ENCODE measurements at regions not wholly inside any gene's neighbourhood (a gene's known extent, or its start where the extent isn't known, plus 50 kb on each side); places are given as distances from the start of the nearest gene placed in this dataset.

DNA sequence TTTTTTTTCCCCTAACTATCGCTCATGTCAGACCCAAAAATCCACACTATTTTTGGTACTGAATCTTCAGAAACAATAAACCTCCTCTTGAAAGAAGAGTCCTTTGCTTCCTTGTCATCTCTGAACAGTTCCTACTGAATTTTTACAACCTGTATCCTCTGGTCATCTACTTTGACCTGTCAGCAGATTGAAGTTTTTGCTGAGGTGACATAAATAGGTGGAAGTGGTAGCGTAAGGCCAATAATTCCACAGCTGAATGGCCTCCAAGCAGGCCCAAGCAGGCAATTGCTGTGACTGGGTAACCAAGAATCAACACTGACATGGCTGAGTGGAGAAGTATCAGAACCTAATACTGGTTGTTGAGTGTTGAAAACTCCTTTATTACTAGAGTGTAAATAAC, 117.4 kb upstream of the MAGI2 start:
- no peak for DNase-seq (ENCODE audit: low read depth)
- TF ChIP-seq, protein P1, sequence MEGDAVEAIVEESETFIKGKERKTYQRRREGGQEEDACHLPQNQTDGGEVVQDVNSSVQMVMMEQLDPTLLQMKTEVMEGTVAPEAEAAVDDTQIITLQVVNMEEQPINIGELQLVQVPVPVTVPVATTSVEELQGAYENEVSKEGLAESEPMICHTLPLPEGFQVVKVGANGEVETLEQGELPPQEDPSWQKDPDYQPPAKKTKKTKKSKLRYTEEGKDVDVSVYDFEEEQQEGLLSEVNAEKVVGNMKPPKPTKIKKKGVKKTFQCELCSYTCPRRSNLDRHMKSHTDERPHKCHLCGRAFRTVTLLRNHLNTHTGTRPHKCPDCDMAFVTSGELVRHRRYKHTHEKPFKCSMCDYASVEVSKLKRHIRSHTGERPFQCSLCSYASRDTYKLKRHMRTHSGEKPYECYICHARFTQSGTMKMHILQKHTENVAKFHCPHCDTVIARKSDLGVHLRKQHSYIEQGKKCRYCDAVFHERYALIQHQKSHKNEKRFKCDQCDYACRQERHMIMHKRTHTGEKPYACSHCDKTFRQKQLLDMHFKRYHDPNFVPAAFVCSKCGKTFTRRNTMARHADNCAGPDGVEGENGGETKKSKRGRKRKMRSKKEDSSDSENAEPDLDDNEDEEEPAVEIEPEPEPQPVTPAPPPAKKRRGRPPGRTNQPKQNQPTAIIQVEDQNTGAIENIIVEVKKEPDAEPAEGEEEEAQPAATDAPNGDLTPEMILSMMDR (IDR thresholded peaks at IDR 0.05; ENCODE audit: control insufficient read depth, extremely low read depth, insufficient read depth): no peak
- H3K4me3 ChIP-seq (ENCODE audit: low read depth, low read length): no peak overlapping the region

DNA sequence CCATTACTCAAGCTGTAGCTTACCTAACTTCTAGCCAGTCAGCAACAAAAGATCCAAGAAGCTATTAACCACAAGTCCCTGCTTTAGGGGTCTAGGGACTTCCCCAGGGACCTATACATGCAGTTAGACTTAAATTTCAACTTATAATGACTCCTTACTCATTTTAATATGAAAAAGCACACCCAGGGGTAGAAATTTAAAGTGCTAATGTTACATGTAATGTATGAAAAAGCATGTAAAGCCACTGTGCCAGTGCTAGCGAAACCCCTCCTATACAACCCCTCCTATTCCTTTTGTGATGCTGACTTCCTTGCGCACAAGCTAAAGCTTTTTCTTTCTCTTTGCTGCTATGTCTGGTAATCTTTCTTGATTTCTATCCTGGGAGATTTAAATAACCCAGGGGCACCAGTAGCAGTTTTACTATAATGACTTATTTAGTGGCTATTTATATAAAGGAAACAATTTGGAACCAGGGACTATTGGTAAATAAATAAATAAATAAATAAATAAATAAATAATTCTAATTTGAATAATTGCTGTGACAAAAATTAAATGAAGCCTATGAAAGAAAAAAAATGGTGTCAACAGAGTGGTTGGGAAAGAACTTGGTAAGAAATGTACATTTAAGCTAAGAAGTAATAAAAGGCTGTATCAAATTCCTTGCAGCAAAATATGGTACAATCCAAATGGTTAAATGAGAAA, 110.5 kb upstream of the MAGI2 start:
- H3K4me3 ChIP-seq (ENCODE audit: low read depth, low read length): no peak overlapping the region
- TF ChIP-seq, protein P1 (IDR thresholded peaks at IDR 0.05; ENCODE audit: control insufficient read depth, extremely low read depth, insufficient read depth): no peak
- DNase-seq (ENCODE audit: low read depth): no peak

DNA sequence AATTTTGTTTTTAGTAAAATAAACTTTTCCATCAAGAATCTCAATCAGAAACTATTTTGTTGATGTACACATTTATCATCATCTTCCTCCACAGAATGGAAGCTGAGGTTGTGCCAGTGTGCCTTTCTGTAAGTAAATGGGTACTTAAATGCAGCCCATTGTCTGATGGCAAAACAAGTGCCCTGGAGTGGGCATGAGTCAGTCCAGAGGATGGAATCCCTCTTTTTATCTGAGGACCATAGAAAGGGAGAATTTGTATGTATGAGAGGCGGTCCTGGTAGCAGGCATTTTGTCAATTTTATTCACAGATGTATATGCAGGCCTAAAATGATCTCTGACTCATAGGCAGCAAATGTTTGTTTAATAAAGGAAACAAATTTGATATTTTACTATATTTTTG, 102.1 kb upstream of the MAGI2 start:
- TF ChIP-seq, protein P1 (IDR thresholded peaks at IDR 0.05; ENCODE audit: control insufficient read depth, extremely low read depth, insufficient read depth): no peak
- DNase-seq (ENCODE audit: low read depth): no peak
- H3K4me3 ChIP-seq (ENCODE audit: low read depth, low read length): no peak overlapping the region

DNA sequence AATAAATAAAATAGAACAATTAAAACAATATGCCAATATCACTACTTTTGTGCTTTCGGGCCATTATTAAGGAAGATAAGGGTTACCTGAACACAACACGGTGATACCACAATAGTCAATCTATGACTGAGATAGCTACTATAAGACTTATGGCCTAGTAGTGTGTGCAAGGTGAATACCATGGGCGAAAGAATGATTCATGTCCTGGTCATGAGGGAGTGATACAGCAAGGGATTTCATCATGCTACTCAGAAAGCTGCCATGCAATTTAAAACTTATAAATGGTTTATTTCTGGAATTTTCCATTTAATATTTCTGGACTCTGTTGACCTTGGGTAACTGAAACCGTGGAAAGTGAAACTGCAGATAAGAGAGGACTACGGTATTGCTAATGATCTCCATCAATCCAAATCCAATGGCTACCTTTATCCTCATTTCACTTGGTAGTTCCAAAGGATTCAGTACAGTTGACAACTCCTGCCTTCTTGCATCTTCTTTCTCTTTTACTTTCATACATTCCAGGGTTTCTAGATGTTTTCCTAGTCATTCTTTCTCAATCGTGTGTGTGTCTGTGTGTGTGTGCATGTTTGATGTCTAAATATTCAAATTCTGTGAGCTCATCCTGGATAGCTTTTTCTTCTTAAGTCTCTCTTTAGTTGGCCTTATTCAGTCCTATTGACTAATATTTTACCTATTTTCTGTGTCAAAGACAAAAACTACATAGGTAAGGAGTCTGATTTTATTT, 100.5 kb upstream of the MAGI2 start:
- DNase-seq (ENCODE audit: low read depth): no peak
- TF ChIP-seq, protein P1 (IDR thresholded peaks at IDR 0.05; ENCODE audit: control insufficient read depth, extremely low read depth, insufficient read depth): no peak
- no peak overlapping the region for H3K4me3 ChIP-seq (ENCODE audit: low read depth, low read length)

DNA sequence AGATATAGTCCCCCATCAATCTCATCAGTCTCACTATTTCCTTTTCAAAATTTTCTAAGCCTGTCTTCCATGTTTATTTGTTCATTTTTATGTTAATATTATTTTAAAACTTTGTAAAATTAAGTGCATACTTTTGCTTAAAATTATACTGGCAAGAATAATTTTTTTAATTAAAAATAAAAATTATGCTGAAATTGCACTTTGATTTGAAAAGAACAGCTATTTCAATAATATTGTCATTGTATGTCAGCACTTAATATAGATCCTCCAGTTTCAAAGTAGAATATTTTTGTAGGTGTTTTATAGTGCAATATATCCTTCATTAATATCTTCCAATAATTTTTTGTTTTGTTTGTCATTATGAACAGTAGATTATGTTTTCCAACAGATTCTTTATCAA, 99.0 kb upstream of the MAGI2 start:
- TF ChIP-seq, protein P1 (IDR thresholded peaks at IDR 0.05; ENCODE audit: control insufficient read depth, extremely low read depth, insufficient read depth): no peak
- H3K4me3 ChIP-seq (ENCODE audit: low read depth, low read length): no peak overlapping the region
- no peak for DNase-seq (ENCODE audit: low read depth)

DNA sequence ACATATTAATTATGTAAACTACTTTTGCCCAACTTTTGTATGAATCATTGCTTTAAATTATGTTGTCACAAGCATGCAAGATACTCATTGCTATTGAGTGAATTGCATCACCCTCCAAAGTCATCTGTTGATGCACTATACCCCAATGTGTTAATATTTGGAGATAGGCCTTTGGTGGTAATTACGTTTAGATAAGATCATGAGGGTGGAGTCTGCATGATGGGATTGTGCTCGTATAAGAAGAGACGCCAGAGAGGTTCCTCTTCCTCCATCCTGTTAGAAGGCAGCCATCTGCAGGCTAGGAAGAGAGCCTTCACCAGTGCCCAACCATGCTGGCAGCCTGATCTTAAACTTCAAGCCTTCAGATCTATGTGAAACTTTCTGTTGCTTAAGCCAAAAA, 95.3 kb upstream of the MAGI2 start:
- TF ChIP-seq, protein P1 (IDR thresholded peaks at IDR 0.05; ENCODE audit: control insufficient read depth, extremely low read depth, insufficient read depth): no peak
- no peak for DNase-seq (ENCODE audit: low read depth)
- H3K4me3 ChIP-seq (ENCODE audit: low read depth, low read length): no peak overlapping the region
